Amygdala (tissue), 56 donors: ENCODE measurements at regions not wholly inside any gene's neighbourhood (a gene's known extent, or its start where the extent isn't known, plus 50 kb on each side); places are given as distances from the start of the nearest gene placed in this dataset.
"Not testable (repeated sequence)": the region's sequence is repeated elsewhere in the genome, so short reads cannot be mapped to it uniquely, and the experiment has no call there.

Source experiments
- DNase-seq, 56 donors: peaks; one replicate each; lab custom pipeline; 2025; lab: John Stamatoyannopoulos, UW

DNA sequence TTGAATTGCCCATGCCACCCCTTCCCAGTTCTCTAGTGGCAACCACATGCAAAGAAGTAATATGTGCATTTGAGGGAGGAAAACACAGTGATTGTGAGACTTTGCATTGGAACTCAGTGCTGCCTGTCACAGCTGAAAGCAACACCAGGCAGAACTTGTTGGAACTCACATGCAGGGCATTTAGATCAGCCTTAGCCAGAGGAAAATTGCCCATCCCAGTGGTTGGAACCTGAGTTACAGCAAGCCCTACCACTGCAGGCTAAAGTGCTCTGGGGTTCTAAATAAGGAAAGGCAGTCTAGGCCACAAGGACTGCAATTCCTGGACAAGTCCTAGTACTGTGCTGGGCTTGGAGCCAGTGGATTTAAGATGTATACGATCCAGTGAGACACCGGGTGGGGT is 245.3 kb upstream of the UFL1 start:
- DNase-seq: no peak

DNA sequence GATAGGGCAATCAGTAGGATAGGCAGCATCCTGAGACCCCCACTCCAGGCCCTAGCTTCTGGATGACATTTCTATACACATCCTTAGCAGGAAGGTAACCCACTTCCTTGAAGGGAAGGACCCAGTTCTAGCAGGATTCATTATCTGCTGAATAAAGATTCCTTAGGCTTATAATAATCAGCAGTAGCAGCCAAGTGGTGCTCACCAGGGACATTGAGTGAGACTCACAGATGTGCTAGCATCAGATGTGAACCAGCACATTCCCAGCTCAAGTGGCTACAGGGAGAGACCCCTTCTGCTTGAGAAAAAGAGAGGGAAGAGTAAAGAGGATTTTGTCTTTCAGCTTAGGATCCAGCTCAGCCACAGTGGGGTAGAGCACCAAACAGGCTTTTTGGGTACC is 244.8 kb upstream of the UFL1 start:
- DNase-seq: no peak

- no peak for DNase-seq
These were observed 242.5 kb upstream of the UFL1 start for GRCh38 chr6:96279084-96279483.

DNA sequence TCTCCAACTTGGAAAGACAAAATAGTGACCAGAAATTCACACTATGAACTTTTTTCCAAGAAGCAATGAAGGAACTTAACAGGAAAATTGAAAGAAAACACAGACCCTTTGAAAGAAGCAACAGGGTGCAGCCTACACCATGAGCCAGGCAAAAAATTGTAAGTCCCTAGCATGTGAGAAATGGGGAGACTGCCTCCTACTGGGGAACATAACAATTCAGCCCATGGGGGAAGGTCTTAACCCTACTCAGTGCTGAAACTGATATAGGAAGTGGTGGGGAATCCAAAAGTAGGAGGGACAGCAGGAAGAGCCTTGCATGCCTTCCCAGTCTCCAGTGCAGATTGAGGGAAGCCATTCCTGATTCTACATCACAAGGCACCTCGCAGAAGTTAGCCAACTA is 235.1 kb upstream of the UFL1 start:
- DNase-seq: no peak

GRCh38 chr6:96299525-96299924 is 222.1 kb upstream of the UFL1 start:
- DNase-seq: no peak

GRCh38 chr6:96301023-96301422 is 220.6 kb upstream of the UFL1 start:
- DNase-seq: no peak

GRCh38 chr6:96301781-96302180 is 219.8 kb upstream of the UFL1 start:
- DNase-seq: peak in 12 of 56 donors; percentile 2 to 40 (median 6)

- no peak for DNase-seq
These were observed 218.6 kb upstream of the UFL1 start for GRCh38 chr6:96302991-96303390.

- no peak for DNase-seq
These were observed 216.6 kb upstream of the UFL1 start for GRCh38 chr6:96304997-96305396.

DNA sequence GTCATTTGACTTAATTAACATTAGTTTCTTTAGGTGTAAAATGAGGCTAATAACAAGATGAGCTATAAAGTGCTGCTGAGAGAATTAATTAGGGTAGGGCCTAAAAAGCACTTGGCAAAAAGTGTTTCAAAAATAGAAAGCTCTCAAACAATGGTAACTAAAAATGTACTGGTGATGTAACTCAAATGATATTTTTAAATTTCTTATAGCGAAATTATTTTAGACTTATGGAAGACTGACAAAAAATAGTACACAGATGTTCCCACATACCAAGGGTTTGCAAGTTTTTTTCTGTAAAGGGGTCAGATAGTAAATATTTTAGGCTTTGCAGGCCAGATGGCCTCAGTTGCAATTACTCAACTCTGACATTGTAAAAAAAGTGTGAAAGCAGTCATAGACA is 190.7 kb upstream of the UFL1 start:
- DNase-seq: peak in 2 of 56 donors; percentile 1 to 6

GRCh38 chr6:96340164-96340563 is 181.4 kb upstream of the UFL1 start:
- no peak for DNase-seq

DNA sequence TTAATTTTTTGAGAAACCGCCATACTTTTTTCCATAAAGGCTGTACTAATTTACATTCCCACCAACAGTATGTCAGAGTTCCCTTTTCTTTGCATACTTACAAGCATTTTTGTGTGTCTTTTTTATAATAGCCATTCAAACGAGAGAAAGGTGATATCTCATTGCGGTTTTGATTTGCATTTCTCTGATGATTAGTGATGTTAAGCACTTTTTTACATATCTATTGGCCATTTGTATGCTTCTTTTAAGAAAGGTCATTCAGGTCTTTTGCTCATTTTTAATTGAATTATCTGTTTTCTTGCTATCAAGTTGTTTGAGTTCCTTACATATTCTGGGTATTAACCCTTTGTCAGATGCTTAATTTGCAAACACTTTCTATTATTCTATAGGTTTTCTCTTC is 176.1 kb upstream of the UFL1 start:
- no peak for DNase-seq

DNA sequence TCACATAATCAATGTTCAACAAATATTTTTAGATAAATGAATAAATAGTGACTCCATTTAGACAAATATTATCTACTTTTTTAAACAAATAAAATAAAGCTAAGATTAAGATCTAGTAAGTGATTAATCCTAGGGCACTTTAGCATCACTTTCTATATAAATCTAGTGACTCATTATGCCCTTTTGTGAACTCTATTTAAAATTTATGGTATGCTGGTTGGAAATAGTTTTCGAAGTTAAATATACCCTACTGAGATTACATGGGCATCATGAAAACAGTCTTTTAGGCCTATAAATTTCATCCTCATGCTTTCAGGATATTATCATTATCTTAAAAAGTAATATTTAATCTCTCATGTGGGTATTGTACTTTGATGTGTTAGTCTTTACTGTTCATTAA is 140.4 kb upstream of the UFL1 start:
- DNase-seq: no peak

DNA sequence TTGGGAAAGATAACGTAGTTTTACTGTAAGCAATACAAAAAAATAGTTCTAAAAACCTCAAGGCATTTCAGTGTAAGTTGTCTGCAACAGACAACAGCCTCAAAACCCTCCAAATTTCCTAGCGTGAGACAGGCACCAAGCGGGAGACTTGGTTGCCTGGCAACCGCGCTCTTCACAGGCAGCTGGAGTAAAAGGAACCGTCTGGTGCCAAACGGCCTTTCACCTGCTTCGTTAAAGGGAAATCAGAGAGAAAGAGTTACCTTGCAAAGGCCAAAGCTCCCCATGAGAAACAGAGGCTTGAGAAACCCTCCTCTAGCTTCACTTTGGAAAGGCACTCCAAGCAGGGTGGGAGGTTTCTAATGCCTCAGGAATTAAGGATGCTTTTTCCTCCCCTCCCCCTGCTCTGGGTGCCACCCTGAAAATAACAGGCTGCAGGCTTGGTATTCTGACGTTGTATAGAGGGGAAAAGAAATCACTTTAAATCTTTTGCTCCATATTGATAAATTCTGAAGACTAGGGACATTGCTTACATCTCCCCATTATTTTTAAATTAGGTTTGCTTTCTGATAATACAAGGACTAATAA is 129.7 kb upstream of the UFL1 start:
- DNase-seq: peak in 46 of 56 donors; percentile 1 to 64 (median 26)

DNA sequence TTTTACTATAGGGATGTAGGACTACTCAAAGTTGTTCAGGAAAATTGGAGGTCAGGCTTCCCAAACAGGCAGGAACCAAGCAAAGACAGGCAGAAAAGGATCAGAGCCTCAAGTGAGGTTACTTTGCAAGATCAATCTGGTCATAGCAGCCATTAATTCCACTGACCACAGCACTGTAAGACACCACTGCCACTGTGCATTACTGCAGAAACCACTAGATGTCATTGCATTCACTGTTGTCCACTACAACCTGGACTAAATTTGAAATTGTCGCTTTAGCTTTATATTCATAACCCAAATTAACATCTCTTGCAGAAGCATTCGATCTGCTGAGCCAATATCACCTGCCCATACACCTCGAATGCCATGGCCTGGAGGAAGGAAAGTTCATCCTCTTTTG is 126.9 kb upstream of the UFL1 start:
- DNase-seq: peak in 8 of 56 donors; percentile 2 to 24 (median 4)

GRCh38 chr6:96410467-96410866 is 111.1 kb upstream of the UFL1 start:
- no peak for DNase-seq

DNA sequence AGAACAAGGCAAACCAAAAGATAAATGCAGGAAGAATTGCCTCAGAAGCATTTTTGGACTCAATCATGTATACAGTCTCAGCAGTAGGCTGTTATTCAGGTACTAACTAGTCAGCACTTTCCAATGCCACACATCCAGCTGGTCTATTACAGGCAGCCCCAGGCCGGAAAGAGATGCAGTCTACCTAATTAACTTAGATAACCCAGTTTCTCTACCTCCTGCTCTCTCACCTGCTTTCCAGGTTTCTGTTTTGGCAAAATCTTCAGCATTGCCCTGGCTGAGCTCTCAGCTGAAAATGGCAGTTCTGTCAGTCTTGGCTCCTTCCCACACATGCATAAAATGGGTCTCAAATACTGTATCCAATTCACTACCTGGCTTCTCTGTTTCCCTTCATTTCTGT is 101.3 kb upstream of the UFL1 start:
- no peak for DNase-seq

GRCh38 chr6:96433950-96434349 is 87.7 kb upstream of the UFL1 start:
- no peak for DNase-seq

GRCh38 chr6:96436398-96436797 is 85.2 kb upstream of the UFL1 start:
- no peak for DNase-seq

DNA sequence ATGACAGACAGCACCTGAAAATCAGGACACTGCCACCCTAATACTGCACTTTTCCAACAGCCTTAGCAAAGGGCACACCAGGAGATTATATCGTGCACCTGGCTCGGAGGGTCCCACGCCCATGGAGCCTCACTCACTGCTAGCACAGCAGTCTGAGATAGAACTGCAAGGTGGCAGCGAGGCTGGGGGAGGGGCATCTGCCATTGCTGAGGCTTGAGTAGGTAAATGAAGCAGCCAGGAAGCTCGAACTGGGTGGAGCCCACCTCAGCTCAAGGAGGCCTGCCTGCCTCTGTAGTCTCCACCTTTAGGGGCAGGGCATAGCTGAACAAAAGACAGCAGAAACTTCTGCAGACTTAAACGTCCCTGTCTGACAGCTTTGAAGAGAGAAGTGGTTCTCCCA is 84.4 kb upstream of the UFL1 start:
- not testable (repeated sequence) for DNase-seq

DNA sequence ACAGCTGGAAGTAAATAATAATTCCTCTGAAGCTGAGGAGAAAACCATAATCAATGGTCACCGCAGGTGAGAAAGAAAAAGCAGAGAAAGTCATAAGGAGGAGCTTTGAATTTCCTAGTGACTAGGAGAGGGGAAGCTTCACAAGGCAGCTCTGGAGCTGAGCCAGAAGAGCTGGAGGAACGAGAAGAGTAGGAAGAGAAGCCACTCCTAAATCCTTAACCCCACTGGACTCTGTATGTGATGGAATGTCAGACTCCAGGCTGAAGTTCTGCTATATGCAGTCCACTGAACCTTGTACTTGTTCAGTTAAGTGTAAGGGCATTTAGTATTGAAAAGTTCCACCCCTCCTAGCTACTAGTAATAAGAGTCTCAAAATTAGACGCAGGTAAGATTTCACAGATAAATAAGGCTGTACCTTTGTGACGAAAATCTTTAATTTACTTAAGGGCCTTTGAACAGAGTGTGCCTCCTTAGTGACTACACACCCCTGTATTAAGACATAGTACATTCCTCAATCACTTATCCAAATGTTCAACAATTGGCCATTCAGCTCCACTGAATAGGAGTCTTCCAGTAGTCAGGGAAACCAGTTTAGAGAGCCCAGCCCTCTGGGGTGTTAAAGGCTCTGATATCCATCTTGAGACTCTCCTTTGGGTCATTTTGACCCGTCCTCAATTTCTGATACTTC is 71.4 kb upstream of the UFL1 start:
- peak in 2 of 56 donors; percentile 3 to 5 for DNase-seq

- no peak for DNase-seq
These were observed 70.9 kb upstream of the UFL1 start for GRCh38 chr6:96450770-96451130.

DNA sequence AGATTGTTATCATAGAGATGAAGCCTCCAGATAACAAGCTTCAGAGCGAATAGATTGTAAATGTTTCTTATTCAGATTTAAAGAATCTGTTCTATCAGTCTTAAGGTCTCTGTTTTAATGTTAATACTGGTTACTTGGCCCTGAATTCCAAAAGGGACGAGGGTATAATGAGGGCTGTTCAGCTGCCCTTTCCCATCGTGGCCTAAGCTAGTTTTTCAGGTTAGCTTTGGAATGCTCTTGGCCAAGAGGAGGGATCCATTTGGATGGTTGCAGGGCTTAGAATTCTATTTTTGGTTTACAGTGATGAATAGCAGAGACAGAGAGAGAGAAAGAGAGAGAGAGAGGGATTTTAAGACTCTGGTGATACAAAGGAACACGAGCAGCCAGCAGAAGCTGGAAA is 62.8 kb upstream of the UFL1 start:
- no peak for DNase-seq
